GDM1 (cell line): ENCODE measurements at regions not wholly inside any gene's neighbourhood (a gene's known extent, or its start where the extent isn't known, plus 50 kb on each side); places are given as distances from the start of the nearest gene placed in this dataset.
"Not testable (repeated sequence)": the region's sequence is repeated elsewhere in the genome, so short reads cannot be mapped to it uniquely, and the experiment has no call there.

Experiments
- DNase-seq: peaks from one replicate; lab custom pipeline; 2025; lab: John Stamatoyannopoulos, UW

DNA sequence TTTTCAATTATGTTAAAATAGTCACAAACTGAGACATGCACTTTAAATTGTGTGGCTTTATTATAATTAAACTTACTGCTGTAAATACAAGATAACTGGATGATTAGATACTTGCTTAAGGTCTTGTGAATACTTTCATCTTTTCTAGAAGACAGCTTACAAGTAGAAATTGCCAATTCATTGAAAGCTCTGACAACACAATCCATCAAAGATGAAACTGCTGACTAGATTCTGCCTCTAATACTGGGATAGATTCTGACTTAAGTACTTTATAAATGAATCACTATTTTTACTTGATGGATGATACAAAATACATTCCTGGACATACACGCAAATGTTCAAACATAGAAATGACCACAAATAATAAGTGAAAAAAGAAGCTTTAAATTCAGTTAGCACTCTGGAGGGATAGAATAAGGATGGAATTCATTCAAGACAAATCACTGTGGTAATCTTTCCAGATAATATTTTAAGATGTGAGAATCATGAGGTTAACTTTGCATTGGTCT lies 876.8 kb downstream of the RPS29 start:
- DNase-seq: no peak

DNA sequence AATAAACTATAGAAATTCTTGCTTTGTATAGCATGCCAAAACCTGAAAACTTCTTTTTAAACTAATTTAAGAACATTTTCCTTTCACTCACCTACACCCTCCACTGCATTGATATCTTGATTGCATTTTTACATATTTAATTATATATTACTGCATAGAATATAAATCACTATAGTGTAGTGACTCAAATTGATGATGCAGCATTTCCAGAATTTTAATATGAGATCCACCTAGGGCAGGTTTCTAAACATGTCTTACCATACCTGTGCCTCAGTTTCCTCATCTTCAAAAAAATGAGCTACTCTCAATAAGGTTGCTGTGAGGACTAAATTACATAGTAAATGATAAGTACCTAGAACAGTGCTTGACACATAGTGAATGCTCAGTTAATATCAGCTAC lies 881.5 kb downstream of the RPS29 start:
- no peak for DNase-seq

DNA sequence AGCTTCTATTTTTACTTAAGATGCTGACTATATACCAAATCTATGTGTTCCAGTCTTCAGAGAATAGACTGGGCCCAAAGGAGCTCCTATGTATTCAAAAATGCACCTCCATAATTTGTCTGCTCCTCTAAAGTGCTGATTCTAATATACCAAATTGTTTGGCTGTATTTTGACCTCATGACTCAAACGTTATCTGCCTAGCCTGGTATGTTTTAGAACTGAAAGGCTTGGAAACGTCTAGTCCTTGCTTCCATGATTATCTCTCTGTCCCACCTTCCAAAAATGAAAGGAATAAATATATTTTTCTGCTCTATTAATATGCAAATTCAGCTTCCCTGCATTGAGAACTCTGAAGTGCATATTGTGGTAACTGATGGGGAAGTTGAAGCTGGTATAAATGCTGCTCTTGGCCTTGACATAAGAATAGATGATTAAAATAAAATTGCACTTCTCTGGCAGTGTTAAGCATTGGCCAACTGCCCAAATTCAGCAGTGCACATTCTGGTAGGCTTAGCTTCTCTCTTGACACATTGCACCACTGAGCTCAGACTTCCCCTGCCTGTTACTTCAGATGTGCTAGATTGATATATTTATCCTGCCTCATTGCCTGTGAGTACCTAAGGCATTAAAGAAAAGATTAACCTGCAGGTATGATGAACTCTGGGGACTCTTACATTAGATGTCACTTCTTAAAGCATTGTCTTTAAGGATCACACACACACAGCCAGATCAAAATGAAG lies 882.3 kb downstream of the RPS29 start:
- DNase-seq: no peak

DNA sequence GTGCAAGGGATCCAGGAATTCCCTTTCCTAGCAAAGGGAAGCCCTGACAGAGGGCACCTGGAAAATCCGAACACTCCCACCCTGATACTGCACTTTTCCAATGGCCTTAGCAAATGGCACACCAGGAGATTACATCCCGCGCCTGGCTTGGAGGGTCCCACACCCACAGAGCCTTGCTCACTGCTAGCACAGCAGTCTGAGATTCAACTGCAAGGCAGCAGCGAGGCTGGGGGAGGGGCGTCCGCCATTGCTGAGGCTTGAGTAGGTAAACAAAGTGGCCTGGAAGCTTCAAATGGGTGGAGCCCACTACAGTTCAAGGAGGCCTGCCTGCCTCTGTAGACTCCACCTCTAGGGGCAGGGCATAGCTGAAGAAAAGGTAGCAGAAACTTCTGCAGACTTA lies 888.8 kb downstream of the RPS29 start:
- not testable (repeated sequence) for DNase-seq

DNA sequence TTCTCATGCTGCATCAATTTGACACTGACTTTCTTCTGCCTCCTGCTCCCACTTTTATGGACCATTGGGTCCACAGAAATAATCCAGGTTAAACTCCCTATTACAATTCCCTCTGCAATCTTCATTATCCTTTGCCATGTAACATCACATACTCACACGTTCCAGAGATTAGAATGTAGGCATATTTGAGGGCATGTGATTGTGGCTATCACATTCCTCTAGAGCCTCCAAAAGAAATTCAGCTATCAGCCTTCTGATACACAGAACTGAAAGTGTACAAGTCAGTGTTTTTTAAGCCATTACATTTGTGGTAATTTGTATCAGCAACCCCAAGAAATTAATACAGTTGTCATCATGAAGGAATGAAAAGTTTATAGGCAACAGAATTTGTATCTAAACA lies 892.4 kb downstream of the RPS29 start:
- no peak for DNase-seq

DNA sequence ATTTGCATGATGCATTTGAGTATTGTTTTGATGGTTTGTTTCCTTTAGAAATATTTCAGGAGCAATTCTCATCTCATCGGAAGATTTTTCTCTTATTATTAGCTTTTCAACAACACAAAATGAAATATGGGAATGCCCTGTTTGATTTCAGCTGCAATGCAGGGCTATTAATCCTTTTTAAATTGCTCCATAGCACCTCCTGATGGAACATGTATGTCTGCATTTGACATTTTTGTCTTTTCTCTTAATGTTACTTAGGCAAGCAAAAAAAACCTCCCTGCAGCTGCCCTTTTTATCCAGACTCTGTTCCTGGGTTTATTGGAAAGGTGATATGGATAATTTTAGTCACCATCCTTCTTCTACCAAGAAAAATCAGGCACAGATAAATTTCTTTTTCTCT lies 895.8 kb downstream of the RPS29 start:
- no peak for DNase-seq

DNA sequence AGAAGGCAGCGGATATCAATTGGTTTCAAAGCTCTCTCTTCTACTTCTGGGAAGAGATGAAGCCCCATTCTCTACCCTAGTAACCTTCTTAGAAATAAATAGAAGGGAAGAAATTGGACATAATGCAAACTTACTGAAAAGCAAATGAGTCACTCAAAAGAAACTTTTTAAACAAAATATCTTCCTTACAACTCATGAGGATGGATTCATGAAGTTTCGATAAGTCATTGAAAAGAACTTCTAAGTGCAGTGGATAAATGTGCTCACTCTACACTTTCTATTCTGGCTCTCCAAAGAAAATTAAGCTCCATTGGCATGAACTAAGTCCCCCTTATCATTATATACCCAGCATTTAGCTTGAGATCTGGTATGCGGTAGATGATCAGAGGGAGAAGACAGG lies 899.5 kb downstream of the RPS29 start:
- no peak for DNase-seq

DNA sequence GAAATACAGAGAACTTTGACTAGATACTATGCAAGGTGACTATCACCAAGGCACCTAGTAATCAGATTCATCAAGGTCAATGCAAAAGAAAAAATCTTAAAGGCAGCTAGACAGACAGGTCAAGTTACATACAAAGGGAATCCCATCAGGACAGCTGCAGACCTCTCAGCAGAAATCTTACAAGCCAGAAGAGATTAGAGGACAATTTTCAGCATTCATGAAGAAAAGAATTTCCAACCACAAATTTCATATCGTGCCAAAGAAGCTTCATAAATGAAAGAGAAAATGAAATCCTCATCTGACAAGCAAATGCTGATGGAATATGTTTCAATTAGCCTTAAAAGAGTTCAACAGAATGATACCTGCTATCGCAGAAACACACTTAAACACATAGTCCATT lies 913.7 kb downstream of the RPS29 start:
- no peak for DNase-seq

DNA sequence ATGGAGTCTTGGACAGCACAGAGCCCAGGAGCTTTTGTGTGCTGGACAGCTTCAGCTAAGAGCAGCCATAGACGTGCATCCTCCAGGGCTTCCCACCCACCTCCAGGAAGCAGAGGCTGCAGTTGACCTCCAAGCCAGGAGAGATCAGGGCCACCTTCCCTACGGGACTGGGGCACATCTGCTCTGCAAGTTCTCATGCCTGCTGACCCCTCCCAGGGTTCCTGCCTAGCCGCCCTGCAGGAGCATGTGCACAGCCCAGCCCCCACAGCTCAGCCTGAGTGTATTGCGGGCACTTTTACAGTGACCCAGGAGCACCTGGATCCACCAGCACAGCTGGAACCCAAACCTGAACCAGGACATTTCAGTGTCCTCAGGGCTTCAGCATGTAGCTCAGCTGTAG lies 915.2 kb downstream of the RPS29 start:
- DNase-seq: no peak

DNA sequence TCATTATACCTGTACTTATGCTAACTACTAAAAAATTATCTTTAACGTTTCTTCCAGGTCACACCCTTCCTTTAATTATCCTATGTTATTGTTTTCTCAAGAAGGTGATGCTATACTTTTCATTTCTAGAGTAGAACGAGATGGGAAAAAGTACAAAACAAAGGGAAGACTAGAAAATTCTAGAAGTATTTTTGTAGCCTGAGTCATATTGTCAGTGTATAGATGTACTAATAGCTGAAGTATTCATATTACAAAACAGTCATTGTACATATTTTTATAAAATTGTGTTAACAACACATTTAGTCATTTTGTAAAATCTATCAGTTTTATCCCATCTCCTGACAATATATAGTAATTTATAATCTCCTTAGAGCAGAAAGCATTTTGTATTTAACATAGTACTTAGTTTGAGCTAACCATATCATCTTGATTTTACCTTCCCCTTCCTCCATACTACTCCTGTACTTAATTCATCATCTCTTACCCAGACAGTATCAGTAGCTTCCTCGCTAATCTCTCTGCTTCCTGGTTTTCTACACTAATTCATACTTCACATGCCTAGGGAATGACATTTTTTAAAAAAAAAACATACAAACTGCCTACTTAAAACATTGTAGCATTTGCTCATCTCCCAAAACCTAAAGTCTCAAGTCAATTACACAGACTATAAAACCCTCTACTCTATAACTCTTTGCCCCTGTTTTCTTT lies 920.9 kb downstream of the RPS29 start:
- no peak for DNase-seq

DNA sequence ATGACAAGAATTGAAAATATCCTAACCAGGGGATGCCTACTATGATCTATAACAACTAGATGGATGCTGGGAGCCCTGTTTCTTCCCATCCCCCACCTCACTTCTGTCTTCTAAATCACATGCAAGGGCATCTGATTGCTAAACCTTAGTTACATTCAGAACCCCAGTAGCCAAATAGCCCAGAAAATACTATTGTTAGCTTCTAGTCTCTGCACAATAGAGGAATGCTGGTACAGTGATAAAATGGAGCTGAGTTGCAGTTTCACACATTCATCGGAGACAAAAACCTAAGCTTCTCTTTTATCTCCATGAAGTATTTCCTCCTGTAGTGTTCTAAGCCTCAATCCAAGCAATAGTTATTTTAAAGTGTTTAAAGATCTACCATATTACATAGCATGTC lies 942.9 kb downstream of the RPS29 start:
- no peak for DNase-seq

DNA sequence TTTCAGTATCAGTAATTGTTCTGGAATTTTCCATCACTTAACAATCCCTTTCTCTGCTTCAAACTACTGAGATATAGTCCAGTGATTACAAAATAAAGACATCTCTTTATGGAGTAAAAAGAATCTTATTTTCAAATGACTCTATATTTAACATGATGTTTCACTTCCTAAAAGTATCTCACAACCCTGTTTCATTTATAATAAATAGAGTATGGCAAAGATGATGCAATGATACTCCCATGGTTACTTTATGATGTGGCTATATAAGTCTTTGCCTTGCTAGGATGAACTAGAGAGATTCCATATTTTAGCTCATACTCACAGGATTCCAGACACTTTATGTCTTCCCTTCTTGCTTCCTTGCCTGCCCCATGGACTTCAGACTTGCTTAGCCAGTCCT lies 953.5 kb upstream of the MDGA2 start:
- DNase-seq: no peak

DNA sequence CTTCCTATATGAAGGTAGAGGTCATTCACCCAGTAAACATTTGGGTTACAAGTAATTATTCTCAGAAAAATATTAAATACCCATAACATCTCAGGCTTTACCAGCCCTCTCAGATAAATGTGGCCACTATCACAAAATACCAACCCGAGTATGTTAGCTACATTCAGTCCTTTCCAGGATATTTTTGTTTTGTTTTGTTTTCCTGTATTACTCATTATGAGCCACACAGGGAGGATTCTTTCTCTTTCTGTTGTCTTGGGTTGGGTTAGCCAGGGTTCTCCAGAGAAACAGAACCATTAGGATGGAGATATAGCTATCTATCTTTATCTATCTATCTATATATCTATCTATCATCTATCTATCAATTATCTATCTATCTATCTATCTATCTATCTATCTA lies 947.6 kb upstream of the MDGA2 start:
- DNase-seq: no peak

DNA sequence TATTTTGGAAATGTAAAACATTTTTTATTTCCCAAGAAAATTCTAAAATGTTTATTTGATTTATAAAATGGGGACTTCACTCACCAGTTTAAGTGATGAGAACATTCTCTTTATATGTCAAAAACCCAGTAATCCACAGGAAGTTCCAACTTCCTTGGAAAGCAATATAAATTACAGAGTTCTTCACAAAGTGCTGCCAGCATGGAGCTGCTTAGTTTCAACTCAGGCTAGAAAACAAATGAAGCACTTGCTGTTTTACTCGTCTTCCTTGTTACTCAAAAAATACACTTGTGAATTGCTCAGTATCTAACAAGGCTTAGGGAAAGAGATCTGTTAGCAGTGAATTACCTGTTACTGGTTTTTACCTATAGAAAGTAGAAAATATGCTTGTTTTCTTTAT lies 942.7 kb upstream of the MDGA2 start:
- no peak for DNase-seq

DNA sequence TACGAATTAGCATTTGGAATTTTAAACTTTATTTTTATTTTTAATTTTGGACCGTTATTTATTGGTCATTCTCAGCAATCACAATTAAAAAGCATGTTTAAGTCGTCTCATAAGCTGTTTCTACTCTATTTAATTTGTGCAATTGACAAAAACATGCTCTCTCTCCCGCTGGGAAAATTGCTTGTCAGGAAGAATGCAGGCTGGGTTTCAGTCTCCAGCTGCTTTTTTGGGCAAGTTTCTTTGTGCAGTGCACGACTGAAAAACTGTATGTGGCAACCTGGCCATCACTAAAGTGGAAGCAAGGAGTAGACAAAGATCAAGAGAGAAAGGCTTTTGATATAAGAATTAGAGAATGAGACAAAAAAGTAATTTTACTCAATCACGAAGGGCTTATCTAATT lies 941.5 kb upstream of the MDGA2 start:
- no peak for DNase-seq

DNA sequence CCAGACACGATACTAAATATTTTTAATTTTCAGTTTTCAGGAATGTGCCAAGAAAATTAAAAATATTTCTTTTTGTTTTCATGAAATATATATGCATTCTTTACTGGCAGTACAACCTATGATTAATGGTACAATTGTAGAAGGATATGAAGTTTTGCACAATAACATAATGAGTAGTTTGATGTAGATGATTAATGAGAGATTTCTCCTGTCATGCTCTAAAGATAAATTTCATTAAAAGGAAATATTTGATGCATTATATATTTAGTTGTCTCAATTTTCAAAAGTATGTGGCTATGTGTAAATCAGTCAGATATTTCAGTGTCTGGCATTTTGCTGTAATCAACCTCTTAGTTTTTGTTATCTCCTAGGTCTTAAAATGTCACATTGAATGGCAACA lies 940.2 kb upstream of the MDGA2 start:
- no peak for DNase-seq

DNA sequence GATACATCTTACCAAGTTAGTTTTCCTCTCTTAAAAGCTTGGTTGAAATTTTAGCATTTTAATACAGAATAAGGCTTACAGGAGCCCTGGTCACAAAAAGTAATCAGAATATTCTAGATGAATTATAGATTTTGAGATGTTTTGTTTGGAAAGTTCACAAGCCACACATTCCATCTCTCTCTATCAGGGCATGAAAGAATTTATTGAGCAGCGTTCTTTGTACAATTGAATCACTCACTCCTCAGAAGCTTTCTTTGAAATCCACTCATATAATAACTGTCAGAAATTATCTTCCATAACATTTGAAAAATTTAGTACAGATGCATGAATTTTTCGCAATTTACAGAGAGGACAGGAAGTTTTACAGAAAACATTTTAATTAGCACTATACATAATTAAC lies 938.6 kb upstream of the MDGA2 start:
- no peak for DNase-seq

DNA sequence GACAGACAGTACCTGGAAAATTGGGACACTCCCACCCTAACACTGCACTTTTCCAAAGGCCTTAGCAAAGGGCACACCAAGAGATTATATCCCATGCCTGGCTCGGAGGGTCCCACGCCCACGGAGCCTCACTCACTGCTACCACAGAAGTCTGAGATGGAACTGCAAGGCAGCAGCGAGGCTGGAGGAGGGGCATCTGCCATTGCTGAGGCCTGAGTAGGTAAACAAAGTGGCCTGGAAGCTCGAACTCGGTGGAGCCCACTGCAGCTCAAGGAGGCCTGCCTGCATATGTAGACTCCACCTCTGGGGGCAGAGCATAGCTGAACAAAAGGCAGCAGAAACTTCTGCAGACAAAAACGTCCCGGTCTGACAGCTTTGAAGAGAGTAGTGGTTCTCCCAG lies 931.6 kb upstream of the MDGA2 start:
- not testable (repeated sequence) for DNase-seq

DNA sequence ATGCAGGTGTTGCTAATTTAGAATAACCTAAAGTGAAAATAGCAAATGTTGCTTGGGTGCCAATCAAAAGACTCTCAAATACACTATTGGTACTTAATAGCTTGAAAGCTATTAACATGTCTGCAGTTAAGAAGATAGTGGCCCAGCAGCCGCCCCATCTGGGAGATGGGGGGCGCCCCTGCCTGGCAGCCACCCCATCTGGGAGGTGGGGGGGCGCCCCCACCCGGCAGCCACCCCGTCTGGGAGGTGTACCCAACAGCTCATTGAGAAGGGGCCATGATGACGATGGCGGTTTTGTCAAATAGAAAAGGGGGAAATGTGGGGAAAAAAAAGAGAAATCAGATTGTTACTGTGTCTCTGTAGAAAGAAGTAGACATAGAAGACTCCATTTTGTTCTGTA lies 923.1 kb upstream of the MDGA2 start:
- no peak for DNase-seq

DNA sequence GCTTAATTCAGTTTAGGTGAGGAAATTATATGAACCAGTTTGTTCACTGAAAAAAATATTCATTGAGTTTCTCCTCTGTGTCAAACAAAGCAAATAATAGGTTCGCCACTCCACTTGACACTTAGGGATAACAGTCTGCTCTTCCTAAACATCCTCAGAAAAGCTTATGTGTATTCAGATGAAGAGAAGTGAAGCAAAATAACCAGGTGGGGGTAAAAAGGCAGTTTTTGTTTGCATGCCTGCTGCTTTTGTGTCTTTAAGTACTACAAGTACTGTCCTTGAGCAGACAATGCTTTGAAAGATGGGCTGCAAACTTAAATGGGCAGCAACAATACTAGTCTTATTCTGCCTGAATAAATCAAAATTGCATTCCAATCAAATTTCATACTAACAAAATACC lies 910.7 kb upstream of the MDGA2 start:
- DNase-seq: no peak

DNA sequence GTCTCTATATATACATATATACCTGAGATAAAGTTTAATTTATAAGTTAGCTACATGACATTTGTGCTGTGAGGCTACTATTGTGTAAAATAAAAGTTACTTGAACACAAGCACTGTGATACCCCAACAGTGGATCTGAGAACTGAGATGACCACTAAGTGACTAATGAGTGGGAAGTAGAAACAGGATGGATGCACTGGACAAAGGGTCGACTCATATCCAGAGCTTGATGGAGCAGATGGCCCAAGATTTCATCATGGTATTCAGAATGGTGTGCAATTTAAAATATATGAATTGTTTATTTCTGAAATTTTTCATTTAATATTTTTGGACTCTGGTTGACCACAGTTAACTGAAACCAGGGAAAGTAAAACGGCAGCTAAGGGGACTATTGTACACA lies 908.6 kb upstream of the MDGA2 start:
- no peak for DNase-seq

DNA sequence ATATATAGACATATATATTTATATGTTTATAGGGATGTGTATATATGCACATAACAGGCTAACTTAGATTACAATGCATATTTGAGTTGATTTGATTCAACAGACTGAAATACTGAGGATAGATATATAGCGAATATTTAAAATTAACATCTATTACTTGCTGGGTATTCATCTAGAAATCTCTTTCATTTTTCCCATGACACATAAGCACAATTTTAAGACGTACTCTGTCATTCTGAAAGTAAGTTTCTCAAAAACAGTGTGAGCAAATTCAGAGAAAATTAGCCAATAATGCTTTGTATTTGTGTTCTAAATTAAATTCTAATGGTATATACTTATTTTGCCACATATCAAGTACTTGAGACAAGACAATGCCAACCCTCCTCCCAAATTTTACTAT lies 907.5 kb upstream of the MDGA2 start:
- DNase-seq: no peak

DNA sequence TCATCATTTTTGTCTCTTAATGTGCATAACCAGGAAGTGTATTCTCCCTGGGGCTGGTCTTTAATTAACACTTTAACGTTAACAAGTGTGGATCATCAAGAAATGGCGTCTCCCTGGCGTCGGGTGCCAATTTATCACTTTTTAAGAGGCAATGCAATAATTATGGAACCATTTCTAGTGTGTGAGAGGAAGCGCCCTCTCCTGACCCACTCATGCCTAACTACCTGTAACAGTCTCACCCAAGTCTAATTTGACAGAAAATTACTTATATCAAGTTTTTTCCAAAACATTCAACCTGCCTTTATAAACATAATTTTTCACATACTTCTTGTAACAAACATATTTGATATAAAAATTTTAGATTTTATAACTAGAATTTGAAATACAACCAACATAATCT lies 905.3 kb upstream of the MDGA2 start:
- no peak for DNase-seq

DNA sequence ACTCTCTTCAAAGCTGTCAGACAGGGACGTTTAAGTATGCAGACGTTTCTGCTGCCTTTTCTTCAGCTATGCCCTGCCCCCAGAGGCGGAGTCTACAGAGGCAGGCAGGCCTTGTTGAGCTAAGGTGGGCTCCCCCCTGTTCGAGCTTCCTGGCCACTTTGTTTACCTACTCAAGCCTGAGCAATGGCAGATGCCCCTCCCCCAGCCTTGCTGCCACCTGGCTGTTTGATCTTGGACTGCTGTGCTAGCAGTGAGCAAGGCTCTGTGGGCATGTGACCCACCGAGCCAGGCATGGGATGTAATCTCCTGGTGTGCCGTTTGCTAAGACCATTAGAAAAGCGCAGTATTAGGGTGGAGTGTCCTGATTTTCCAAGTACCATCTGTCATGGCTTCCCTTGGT lies 900.4 kb upstream of the MDGA2 start:
- no peak for DNase-seq
